Stromal cell of bone marrow (primary cell): ENCODE measurements at regions not wholly inside any gene's neighbourhood (a gene's known extent, or its start where the extent isn't known, plus 50 kb on each side); places are given as distances from the start of the nearest gene placed in this dataset.
A peak's percentile ranks its signal among the peaks of the same experiment; 100 is the strongest.

Experiments
- DNase-seq: peaks from one replicate; pipeline ENCODE4 v3.0.0-alpha.2; 2012; ENCODE audit warnings: low read depth

GRCh38 chr5:173463207-173463606 lies 135.0 kb upstream of the STC2 start:
- no peak for DNase-seq

- DNase-seq: peak; percentile 69
These were observed 130.8 kb upstream of the STC2 start for GRCh38 chr5:173458828-173459609.

GRCh38 chr5:173457482-173457881 lies 129.3 kb upstream of the STC2 start:
- DNase-seq: no peak

GRCh38 chr5:173456751-173457171 lies 128.5 kb upstream of the STC2 start:
- DNase-seq: no peak

GRCh38 chr5:173456181-173456580 lies 128.0 kb upstream of the STC2 start:
- DNase-seq: no peak

- DNase-seq: no peak
These were observed 127.4 kb upstream of the STC2 start for GRCh38 chr5:173455599-173455957.

GRCh38 chr5:173454736-173455598 lies 126.8 kb upstream of the STC2 start:
- peak; percentile 97 for DNase-seq

- DNase-seq: no peak
These were observed 126.1 kb upstream of the STC2 start for GRCh38 chr5:173454361-173454735.

GRCh38 chr5:173453167-173453566 lies 125.0 kb upstream of the STC2 start:
- DNase-seq: no peak

- no peak for DNase-seq
These were observed 124.1 kb upstream of the STC2 start for GRCh38 chr5:173452119-173452905.

GRCh38 chr5:173451651-173452050 lies 123.4 kb upstream of the STC2 start:
- no peak for DNase-seq

- no peak for DNase-seq
These were observed 122.8 kb upstream of the STC2 start for GRCh38 chr5:173451031-173451430.

GRCh38 chr5:173450188-173450587 lies 122.0 kb upstream of the STC2 start:
- no peak for DNase-seq

GRCh38 chr5:173448856-173449255 lies 120.6 kb upstream of the STC2 start:
- DNase-seq: no peak

GRCh38 chr5:173443971-173444370 lies 115.8 kb upstream of the STC2 start:
- no peak for DNase-seq

GRCh38 chr5:173441053-173441628 lies 112.9 kb upstream of the STC2 start:
- no peak for DNase-seq

- no peak for DNase-seq
These were observed 110.7 kb upstream of the STC2 start for GRCh38 chr5:173438951-173439350.

GRCh38 chr5:173435447-173435846 lies 107.2 kb upstream of the STC2 start:
- DNase-seq: no peak

GRCh38 chr5:173434270-173434669 lies 106.1 kb upstream of the STC2 start:
- DNase-seq: no peak

- no peak for DNase-seq
These were observed 102.2 kb upstream of the STC2 start for GRCh38 chr5:173430394-173430793.

GRCh38 chr5:173429489-173430150 lies 101.4 kb upstream of the STC2 start:
- no peak for DNase-seq
